ENCODE measurements at regions not wholly inside any gene's neighbourhood (a gene's known extent, or its start where the extent isn't known, plus 50 kb on each side); places are given as distances from the start of the nearest gene placed in this dataset.

GRCh38 chr11:35088226-35088625 lies 50.7 kb upstream of the CD44 start:
- Histone ChIP-seq H3K4me3 (ENCODE audit: low read length) (no peak overlapping the region), H3K27me3 (ENCODE audit: insufficient read depth, low read length) (no peaks in the 10 kb centered on the region), H3K4me1 (ENCODE audit: insufficient read depth, low read length) (peaks cover 46% of the 10 kb centered on the region), H3K9me3 (ENCODE audit: low read depth, low read length) (no peaks in the 10 kb centered on the region)

GRCh38 chr11:35088676-35089075 lies 50.3 kb upstream of the CD44 start:
- peaks cover 42% of the 10 kb centered on the region for H3K4me1 ChIP-seq (ENCODE audit: insufficient read depth, low read length)
- H3K4me3 ChIP-seq (ENCODE audit: low read length) = no peak overlapping the region
- H3K27me3 ChIP-seq (ENCODE audit: insufficient read depth, low read length) = no peaks in the 10 kb centered on the region
- H3K9me3 ChIP-seq (ENCODE audit: low read depth, low read length) = no peaks in the 10 kb centered on the region
